ENCODE measurements at regions not wholly inside any gene's neighbourhood (a gene's known extent, or its start where the extent isn't known, plus 50 kb on each side); places are given as distances from the start of the nearest gene placed in this dataset.
"Not testable (repeated sequence)": the region's sequence is repeated elsewhere in the genome, so short reads cannot be mapped to it uniquely, and the experiment has no call there.

DNA sequence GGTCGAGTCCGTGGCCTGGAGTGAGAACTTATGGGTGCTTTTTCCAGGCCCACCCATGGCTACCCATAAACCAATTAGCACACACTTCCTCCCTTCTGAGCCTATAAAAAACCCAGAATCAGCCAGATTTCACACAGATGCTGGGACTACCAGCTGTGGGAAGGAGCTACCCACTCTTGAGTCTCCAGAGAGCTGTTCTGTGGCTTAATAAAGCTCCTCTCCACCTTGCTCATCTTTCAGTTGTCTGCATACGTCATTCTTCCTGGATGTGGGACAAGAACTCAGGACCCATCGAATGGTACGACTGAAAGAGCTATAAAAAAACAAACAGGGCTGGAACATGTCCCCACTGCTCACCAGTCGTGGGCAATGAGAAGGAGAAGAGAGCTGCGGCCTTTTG is 555.4 kb upstream of the CCDC54 start:
- no peak for DNase-seq (ENCODE audit: low spot score)

DNA sequence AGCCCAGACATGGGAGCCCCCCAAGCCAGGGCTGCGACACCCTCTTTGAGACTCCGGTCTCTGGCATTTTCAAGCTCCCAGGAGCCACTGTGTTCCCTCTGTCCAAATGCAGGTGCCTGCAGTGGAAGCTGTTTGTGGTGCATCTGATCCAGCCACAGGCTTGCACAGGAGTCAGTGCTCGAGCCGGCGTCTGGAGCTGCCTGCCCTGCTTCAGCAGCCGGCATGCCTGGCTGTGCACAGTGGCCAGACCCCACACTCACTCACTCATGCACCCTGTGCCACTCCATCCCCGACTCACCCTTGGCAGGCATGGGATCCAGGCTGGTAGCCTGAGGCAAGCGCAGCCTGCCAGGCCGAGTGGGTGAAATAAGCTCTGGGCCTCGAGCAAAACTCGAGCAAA is 555.0 kb upstream of the CCDC54 start:
- DNase-seq (ENCODE audit: low spot score) = no peak

DNA sequence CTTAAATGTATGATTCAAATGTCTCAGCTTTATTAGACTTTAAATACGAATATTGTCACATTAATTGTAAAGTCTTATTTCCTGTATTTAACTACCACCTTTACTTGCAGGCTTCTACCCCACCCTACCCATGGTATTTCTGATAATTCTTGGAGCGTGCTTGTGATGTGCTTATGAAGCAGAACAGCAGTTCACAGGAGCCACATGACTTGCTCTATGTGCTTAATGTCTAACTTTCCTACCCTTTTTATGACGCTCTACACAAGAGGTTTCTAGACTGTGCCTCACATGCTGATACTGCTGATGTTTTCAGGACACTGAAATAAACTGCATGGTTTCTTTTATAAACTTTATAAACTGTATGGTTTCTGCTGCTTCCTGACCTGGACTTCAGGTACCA is 553.5 kb upstream of the CCDC54 start:
- DNase-seq (ENCODE audit: low spot score) = no peak

DNA sequence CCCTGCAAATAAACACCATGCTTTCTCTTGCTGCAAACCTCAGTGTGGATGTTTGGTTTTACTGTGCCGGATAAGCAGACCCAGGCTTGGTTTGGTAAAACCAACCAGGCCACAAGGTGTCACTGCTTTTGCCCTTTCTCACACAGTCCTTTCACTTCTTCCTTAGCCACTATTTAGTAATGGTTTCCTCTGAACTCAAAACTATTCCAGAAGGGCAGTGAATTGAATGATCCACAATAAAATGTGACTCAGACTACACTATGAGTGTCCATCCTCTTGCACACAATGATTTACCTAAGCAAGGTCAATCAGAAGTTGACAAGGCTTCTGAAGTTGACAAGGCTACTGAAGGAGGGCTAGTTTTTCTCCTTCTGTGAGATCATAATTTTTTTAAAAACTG is 552.4 kb upstream of the CCDC54 start:
- peak; percentile 52 for DNase-seq (ENCODE audit: low spot score)

DNA sequence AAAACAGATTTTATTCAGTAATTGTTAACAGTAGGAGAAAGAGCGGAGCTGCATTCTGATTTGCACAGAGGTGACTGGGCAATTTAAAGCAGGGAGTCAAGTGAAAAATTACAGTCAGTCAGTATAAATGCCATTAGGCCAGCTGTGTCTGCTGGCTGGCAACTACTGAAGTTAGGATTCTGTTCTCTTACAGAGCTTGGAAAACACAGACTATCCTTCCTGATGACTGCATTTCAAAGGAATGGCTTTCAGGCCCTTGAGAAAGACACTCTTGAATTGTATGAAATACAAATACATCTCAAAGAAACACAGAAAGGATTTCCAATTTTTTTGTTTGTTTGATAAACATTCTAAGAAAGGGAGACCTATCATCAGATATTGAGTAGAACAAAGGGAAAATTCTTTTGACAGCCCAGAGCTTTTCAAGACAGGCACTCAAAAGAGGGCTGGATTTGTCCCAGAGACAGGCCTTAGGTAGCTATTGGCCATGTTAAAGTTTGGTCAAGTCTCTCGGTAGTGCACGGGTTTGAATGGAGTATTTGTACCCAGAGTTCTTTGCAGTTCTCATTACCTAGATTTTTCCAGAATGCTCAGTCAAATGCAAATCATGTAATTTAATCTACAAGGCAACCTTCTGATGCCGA is 551.2 kb upstream of the CCDC54 start:
- DNase-seq (ENCODE audit: low spot score) = no peak

DNA sequence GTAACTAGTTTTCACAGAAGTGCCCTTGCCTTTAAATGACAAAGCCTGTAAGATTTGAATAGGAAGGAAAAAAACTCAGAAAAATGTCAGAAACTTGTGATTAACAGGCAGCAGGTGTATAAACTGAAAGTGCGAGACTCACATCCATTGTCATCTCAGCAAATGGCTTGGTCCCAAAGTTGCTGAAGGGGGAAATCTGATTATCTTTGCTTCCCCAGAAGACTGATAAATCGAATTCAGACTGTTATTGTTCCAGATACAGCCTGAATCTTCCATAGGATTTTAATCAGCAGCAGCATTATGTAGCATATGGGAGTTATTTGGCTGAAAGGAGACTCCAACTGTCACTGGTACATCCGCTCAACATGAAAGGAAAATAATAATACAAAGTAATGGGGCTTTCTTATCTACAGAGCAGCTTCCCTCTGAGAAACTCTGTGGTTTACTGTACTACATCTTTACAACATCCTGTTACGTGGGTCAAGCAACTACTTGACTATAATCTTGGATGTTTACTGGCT is 550.4 kb upstream of the CCDC54 start:
- DNase-seq (ENCODE audit: low spot score) = no peak

DNA sequence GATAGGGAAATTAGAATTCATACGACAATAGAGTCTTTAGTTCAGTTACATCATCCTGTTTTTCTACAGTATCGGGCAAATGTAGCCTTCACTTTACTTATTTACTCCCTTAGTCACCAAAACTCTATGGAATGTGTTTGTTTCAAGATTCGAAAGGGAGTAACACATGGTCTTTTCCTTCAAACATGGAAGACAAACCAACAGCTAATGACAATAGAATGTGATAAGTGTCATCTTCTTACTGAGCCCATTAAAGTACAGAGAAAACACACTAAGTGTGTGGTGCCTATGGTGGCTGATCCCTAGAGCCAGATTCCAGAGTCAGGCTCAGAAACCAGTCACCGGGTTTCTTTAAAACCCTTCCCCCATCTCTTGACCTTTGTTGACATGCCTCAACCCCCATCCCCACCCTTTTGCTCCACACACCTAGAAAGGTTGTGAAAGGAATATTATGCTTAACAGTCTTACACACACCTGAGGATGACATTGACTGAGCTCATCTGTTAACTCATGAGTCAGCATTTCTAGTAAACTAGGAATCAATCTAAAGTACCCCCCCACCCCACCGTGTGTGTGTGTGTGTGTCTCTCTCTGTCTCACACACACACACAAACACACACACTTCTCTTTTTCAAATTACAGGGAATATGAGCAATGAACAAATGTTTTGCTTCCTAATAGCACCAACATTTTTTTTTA is 549.6 kb upstream of the CCDC54 start:
- no peak for DNase-seq (ENCODE audit: low spot score)

GRCh38 chr3:106829206-106829605 is 548.0 kb upstream of the CCDC54 start:
- no peak for DNase-seq (ENCODE audit: low spot score)

DNA sequence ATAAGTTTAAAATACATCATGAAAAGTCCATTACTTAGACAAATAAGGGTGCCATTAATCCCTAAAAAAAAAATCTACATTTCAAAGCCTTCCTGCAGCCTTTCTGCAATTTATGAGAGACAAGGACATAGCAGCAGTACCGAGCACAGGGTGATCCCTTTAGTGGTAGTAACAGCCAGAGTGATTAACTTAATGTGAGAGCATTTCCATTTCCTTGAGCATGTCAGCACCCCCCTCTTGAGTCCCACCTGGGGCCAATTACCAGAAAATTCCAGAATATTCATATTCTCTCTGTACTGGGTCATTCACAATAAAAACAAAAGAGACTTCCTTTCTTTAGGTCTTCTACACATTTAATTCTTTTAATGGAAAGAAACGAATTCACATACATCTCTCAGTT is 546.9 kb upstream of the CCDC54 start:
- no peak for DNase-seq (ENCODE audit: low spot score)

GRCh38 chr3:106836906-106837305 is 540.3 kb upstream of the CCDC54 start:
- DNase-seq (ENCODE audit: low spot score) = no peak

DNA sequence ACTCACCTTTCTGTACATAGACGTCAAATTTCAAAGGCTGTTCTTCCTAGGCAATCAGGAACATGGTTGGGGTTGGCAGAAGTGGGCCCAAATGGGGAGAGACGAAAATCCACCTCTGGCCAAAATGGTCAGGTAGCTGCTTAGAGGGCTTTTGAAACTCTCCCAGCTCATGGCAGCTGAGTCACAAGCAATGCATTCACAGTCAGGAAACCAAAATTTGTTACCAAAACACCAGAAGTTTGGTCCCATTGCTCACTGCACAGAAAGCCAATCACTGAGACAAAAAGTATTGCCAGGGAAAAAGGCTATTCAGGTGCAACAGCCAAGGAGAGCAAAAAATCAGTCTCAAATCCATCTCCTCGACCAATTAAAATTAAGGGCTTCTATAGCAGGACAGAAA is 539.6 kb upstream of the CCDC54 start:
- DNase-seq (ENCODE audit: low spot score) = no peak

DNA sequence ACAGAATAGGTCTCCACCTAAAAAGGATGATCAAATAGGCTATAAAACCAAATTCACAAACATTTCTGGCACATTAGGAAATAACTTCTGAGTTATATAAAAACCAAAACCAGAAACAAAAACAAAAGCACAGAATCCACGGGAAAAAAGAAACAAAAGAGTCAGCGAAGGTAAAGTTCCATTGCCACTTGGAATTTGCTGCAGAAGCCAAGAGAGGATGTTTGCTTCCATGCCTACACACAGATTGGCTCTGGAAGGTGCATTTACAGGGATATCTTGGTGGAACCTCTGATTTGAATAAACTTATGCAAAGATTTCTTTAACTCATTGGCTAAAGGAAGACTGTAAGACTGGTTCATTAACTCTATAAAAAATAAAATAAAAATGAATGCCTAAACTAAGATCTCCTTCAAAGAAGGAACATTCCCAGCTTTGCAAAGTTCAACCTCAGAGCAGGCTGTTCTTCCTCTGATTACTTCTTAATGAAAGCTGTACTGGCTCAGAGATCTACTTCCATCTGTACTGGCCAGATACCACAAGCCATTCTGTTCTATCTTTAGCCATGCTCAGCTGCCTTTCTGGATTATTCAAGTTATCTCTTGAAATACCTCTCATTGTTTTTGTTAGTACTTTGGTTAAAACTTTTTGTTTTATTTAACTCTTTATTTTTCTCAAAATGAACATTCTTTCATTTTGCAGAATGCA is 537.5 kb upstream of the CCDC54 start:
- no peak for DNase-seq (ENCODE audit: low spot score)

GRCh38 chr3:106840319-106840718 is 536.9 kb upstream of the CCDC54 start:
- DNase-seq (ENCODE audit: low spot score) = no peak

- no peak for DNase-seq (ENCODE audit: low spot score)
These were observed 535.1 kb upstream of the CCDC54 start for GRCh38 chr3:106842151-106842550.

DNA sequence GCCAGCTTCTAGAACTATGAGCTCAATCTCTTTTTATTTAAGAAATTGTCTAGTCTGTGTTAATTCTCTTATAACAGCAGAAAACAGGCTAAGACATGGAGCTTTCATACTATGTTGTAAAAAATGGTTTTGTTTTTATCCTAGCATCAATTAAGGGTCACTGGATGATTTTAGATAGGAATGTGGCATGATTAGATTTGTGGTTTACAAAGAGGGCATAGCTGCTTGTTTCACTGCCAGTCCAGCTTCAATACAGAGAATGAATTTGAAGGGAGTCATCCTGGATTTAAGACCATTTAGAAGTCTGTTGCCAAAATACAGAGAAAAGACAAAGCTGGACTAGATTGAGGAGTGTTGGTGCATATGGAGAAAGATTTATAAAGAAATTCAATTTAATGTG is 532.6 kb upstream of the CCDC54 start:
- no peak for DNase-seq (ENCODE audit: low spot score)

GRCh38 chr3:106848099-106848498 is 529.1 kb upstream of the CCDC54 start:
- no peak for DNase-seq (ENCODE audit: low spot score)

DNA sequence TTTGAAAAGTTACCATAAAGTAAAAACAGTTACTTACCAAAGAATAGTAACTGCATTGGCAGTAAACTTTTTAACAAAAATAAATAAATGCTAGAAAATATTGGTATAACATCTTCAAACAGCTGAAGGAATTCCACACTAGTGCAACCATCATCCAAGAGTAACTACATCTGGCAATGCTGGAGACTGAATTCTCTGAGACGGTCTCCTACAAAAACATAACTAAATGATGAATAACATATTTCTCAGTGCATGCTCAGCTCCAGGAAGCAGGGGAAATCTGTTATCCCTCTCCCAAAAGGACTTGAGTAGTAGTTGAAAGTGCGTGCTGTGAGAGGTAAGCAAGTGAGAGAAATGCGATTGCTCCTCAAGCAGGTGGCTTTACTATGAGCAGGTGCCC is 526.8 kb upstream of the CCDC54 start:
- no peak for DNase-seq (ENCODE audit: low spot score)

- not testable (repeated sequence) for DNase-seq (ENCODE audit: low spot score)
These were observed 518.9 kb upstream of the CCDC54 start for GRCh38 chr3:106858321-106858720.

GRCh38 chr3:106860182-106860581 is 517.1 kb upstream of the CCDC54 start:
- peak; percentile 15 for DNase-seq (ENCODE audit: low spot score)

DNA sequence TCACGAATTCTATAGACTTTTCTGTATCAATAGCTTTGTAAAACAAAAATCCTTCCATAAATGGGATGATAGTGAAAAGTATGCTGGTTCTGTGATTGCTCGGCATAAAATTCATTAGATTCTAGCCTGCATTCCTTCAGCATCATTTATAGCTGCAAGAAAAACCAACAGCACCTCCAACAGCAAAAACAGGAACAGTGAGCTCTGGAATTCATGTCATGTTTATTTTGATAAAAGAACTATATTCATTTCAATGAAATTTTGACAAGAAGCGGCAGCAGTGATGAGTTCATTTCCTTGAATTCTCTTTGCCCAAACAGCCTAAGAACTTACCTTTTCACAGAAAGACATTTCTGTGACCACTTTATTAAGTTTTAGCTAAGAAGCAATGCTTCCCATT is 515.2 kb upstream of the CCDC54 start:
- no peak for DNase-seq (ENCODE audit: low spot score)

GRCh38 chr3:106877627-106878026 is 499.6 kb upstream of the CCDC54 start:
- DNase-seq (ENCODE audit: low spot score) = no peak

- DNase-seq (ENCODE audit: low spot score) = no peak
These were observed 497.0 kb upstream of the CCDC54 start for GRCh38 chr3:106880206-106880605.

- DNase-seq (ENCODE audit: low spot score) = no peak
These were observed 496.1 kb upstream of the CCDC54 start for GRCh38 chr3:106881186-106881585.
